Left ventricle myocardium inferior (tissue), 1 donor: ENCODE measurements at regions not wholly inside any gene's neighbourhood (a gene's known extent, or its start where the extent isn't known, plus 50 kb on each side); places are given as distances from the start of the nearest gene placed in this dataset.
A peak's percentile ranks its signal among the peaks of the same experiment; 100 is the strongest.

Source experiments
- DNase-seq: peaks from one replicate; pipeline ENCODE4 v3.0.0-alpha.2; 2020
- H3K27ac ChIP-seq: fragments of 200-600 bp; replicated peaks from 2 replicates; pipeline ENCODE4 v1.8.0; 2021
- H3K27me3 ChIP-seq: fragments of 200-600 bp; 2 replicates; pipeline ENCODE4 v1.8.0; 2021; ENCODE audit warnings: low read depth
- H3K36me3 ChIP-seq: fragments of 200-600 bp; 2 replicates; pipeline ENCODE4 v1.8.0; 2021
- H3K4me1 ChIP-seq: fragments of 200-600 bp; 2 replicates; pipeline ENCODE4 v1.8.0; 2021
- H3K4me3 ChIP-seq: fragments of 200-600 bp; 2 replicates; pipeline ENCODE4 v1.8.0; 2021; ENCODE audit warnings: mild to moderate bottlenecking, moderate library complexity
- H3K9me3 ChIP-seq: fragments of 200-600 bp; replicated peaks from 2 replicates; pipeline ENCODE4 v1.8.0; 2021
- CTCF ChIP-seq: fragments of 200-600 bp; IDR thresholded peaks from 2 replicates; pipeline ENCODE4 v1.8.0; 2021; ENCODE audit warnings: antibody characterized with exemption, mild to moderate bottlenecking, borderline replicate concordance
- intact Hi-C: fragments of 100-400 bp; cut with micrococcal nuclease; formaldehyde crosslinking; loops from one replicate; pipeline ENCODE4 v1.11.0; 2022
- donor health status: DM: no; HTN: yes; CAD: no; lungs with severe emphysema.

- TF ChIP-seq CTCF = no peak
- Histone ChIP-seq H3K27ac (no peak overlapping the region), H3K27me3 (no peaks in the 10 kb centered on the region), H3K4me1 (peaks cover 44% of the 10 kb centered on the region), H3K9me3 (no peaks in the 10 kb centered on the region), H3K4me3 (no peak overlapping the region), H3K36me3 (peaks cover 9% of the 10 kb centered on the region)
- intact Hi-C loops = no loop called here
- DNase-seq = no peak
Observed at GRCh38 chr18:46252759-46253158, 148.6 kb downstream of the HAUS1 start.

DNA sequence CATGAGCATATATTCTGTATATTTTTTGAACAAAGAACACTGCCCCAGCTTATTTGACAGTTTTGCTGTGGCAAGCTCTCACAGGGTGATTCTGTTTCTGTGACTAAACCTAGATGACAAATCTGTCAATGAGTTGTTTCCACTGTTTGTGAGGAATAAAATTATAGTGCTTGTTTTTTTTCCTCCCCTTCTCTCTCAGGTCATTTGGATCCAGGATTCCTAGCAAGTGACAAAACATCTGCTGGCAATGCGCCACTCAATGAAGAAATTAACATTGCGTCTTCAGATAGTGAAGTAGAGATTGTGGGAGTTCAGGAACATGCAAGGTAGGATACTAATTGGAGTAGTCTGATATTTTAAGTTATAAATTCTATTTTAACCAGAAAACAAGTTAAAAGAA is 149.3 kb downstream of the HAUS1 start:
- no peak for TF ChIP-seq CTCF
- Histone ChIP-seq H3K4me3 (no peak overlapping the region), H3K9me3 (no peaks in the 10 kb centered on the region), H3K36me3 (peaks cover 9% of the 10 kb centered on the region), H3K27me3 (no peaks in the 10 kb centered on the region), H3K27ac (no peak overlapping the region), H3K4me1 (peaks cover 51% of the 10 kb centered on the region)
- DNase-seq = no peak
- intact Hi-C loops = no loop called here

DNA sequence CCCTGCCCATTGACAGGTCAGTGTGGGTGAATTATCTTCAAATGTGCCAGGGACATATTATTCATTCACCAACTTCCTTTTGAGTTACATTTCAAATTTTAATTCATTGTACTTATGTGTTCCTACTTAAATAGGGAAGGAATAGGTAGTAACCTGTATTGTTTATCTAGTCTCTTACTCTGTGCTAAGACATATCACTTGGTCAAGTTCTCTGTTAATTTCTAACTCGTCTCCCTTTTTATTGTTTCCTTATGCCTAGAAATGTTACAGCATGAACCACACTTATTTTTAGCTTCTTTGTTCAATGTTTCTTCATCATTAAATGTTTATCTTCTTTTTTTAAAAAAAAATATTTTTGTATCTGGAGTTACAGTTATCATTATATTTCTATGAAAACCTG is 151.9 kb downstream of the HAUS1 start:
- Histone ChIP-seq H3K4me3 (no peak overlapping the region), H3K4me1 (peaks cover 49% of the 10 kb centered on the region), H3K27me3 (no peaks in the 10 kb centered on the region), H3K27ac (no peak overlapping the region), H3K36me3 (peaks cover 9% of the 10 kb centered on the region), H3K9me3 (no peaks in the 10 kb centered on the region)
- DNase-seq = no peak
- TF ChIP-seq CTCF = no peak
- intact Hi-C loops = no loop called here

- Histone ChIP-seq H3K27me3 (no peaks in the 10 kb centered on the region), H3K4me3 (no peak overlapping the region), H3K4me1 (peaks cover 61% of the 10 kb centered on the region), H3K36me3 (peaks cover 9% of the 10 kb centered on the region), H3K27ac (no peak overlapping the region), H3K9me3 (no peaks in the 10 kb centered on the region)
- TF ChIP-seq CTCF = no peak
- intact Hi-C loops = no loop called here
- DNase-seq = no peak
Observed at GRCh38 chr18:46257366-46257765, 153.2 kb downstream of the HAUS1 start.

GRCh38 chr18:46260016-46260878 is 156.1 kb downstream of the HAUS1 start:
- DNase-seq = no peak
- Histone ChIP-seq H3K4me3 (no peak overlapping the region), H3K36me3 (peaks cover 7% of the 10 kb centered on the region), H3K27ac (peak overlapping the region; percentile 71), H3K27me3 (no peaks in the 10 kb centered on the region), H3K9me3 (no peaks in the 10 kb centered on the region), H3K4me1 (peaks cover 75% of the 10 kb centered on the region)
- intact Hi-C loops = no loop called here
- TF ChIP-seq CTCF = no peak
